Naive thymus-derived CD8-positive, alpha-beta T cell (primary cell): ENCODE measurements at regions not wholly inside any gene's neighbourhood (a gene's known extent, or its start where the extent isn't known, plus 50 kb on each side); places are given as distances from the start of the nearest gene placed in this dataset.

Experiments used
- ATAC-seq, 2 donors: fragments of 150-1000 bp; cut with Tn5 transposase in 1 of 2; sonication (Bioruptor Pico), chemical (Tn5 transposase) in 1 of 2; 1 replicate in 1 of 2; 2 replicates in 1 of 2; pipeline ENCODE4 v1.10.0; 2021; ENCODE audit warnings: mild to moderate bottlenecking in 2 of 2, moderate library complexity in 2 of 2
- POLR2A ChIA-PET: fragments of 350-600 bp; sonication (Branson Sonifier 250); formaldehyde crosslinking; loops from one replicate; lab custom pipeline; 2021; ENCODE audit warnings: antibody characterized with exemption; lab: Charles Lee
- DNase-seq, 10 donors: peaks; one replicate each; pipeline versions ENCODE4 v3.0.0 to v3.0.0-alpha.2; 2020 to 2022
- H3K27ac Mint-ChIP-seq, 10 donors: one replicate each; pipeline ENCODE4 v1.8.0; 2020 to 2022; ENCODE audit warnings: mild to moderate bottlenecking in 10 of 10, mixed read lengths in 10 of 10, moderate library complexity in 4 of 10, inconsistent platforms in 1 of 10
- H3K27me3 Mint-ChIP-seq, 5 donors: one replicate each; pipeline ENCODE4 v1.8.0; 2021 to 2022; ENCODE audit warnings: mixed read lengths in 5 of 5
- H3K36me3 Mint-ChIP-seq, 3 donors: one replicate each; pipeline ENCODE4 v1.8.0; 2020 to 2022; ENCODE audit warnings: mixed read lengths in 3 of 3, mild to moderate bottlenecking in 2 of 3, inconsistent platforms in 1 of 3
- H3K4me1 Mint-ChIP-seq, 4 donors: one replicate each; pipeline ENCODE4 v1.8.0; 2021 to 2022; ENCODE audit warnings: mixed read lengths in 4 of 4
- H3K4me3 Mint-ChIP-seq, 10 donors: one replicate each; pipeline ENCODE4 v1.8.0; 2020 to 2022; ENCODE audit warnings: mild to moderate bottlenecking in 10 of 10, mixed read lengths in 10 of 10, moderate library complexity in 6 of 10, inconsistent platforms in 1 of 10
- H3K9me3 Mint-ChIP-seq, 9 donors: one replicate each; pipeline ENCODE4 v1.8.0; 2020 to 2022; ENCODE audit warnings: mixed read lengths in 9 of 9, mild to moderate bottlenecking in 3 of 9, inconsistent platforms in 1 of 9, moderate library complexity in 1 of 9

- no peak overlapping the region for H3K27ac Mint-ChIP-seq
- ATAC-seq (no peak), DNase-seq (no peak)
- H3K27me3 Mint-ChIP-seq = peaks cover 0 to 8% (median 0%) of the 10 kb centered on the region in 5 donors
- no peaks in the 10 kb centered on the region for H3K4me1 Mint-ChIP-seq
- POLR2A ChIA-PET = no interaction called here
- peaks cover 0 to 14% (median 0%) of the 10 kb centered on the region in 9 donors for H3K9me3 Mint-ChIP-seq
- no peaks in the 10 kb centered on the region for H3K36me3 Mint-ChIP-seq
- no peak overlapping the region for H3K4me3 Mint-ChIP-seq
Measured at GRCh38 chr21:28086861-28087581, 905.7 kb downstream of the LTN1 start.

DNA sequence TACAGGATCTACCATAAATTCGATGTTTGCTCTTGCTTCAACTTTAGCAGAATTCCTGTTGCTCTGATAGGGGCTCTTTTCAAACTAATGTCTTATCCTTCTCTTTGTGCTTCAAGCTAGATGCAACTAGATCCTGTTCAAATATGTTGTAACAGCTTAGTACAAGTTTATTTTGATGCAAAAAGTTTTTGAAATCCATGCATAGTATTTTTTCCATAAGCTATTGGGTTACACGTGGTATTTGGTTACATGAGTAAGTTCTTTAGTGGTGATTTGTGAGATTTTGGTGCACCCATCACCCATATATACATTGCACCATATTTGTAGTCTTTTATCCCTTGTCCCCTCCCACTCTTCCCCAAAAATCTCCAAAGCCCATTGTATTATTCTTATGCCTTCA, 907.7 kb downstream of the LTN1 start:
- no peak overlapping the region for H3K27ac Mint-ChIP-seq
- peaks cover 0 to 8% (median 0%) of the 10 kb centered on the region in 5 donors for H3K27me3 Mint-ChIP-seq
- no peak for DNase-seq
- H3K4me1 Mint-ChIP-seq = no peaks in the 10 kb centered on the region
- H3K4me3 Mint-ChIP-seq = no peak overlapping the region
- no peak for ATAC-seq
- POLR2A ChIA-PET = no interaction called here
- H3K9me3 Mint-ChIP-seq = peaks cover 0 to 14% (median 0%) of the 10 kb centered on the region in 9 donors
- no peaks in the 10 kb centered on the region for H3K36me3 Mint-ChIP-seq

- ATAC-seq = no peak
- no peak for DNase-seq
- no peak overlapping the region for H3K27ac Mint-ChIP-seq
- H3K36me3 Mint-ChIP-seq = no peaks in the 10 kb centered on the region
- H3K4me1 Mint-ChIP-seq = no peaks in the 10 kb centered on the region
- H3K9me3 Mint-ChIP-seq = peaks cover 0 to 14% (median 0%) of the 10 kb centered on the region in 9 donors
- POLR2A ChIA-PET = no interaction called here
- no peak overlapping the region for H3K4me3 Mint-ChIP-seq
- H3K27me3 Mint-ChIP-seq = no peaks in the 10 kb centered on the region
Measured at GRCh38 chr21:28083350-28083749, 909.3 kb downstream of the LTN1 start.

DNA sequence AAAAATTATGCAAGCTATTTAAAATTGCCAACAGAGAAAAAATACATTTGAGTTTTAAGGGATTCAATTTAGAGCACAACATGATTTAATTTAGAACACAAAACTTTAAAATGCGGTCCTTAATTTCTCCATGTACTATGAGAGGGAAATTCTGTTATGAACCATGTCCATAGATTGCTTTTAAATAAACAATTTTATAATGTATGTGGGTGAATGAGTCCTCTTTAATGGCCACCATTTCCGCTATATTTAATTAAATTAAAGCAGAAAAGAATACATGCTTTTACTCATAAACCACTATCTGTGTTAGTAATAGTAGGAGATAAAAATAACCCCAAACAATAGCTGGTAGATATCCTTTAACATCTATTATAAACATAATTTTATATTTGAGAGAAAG, 914.6 kb downstream of the LTN1 start:
- Mint-ChIP-seq H3K4me1 (no peaks in the 10 kb centered on the region), H3K4me3 (no peak overlapping the region), H3K36me3 (no peaks in the 10 kb centered on the region), H3K9me3 (peaks cover 0 to 11% (median 0%) of the 10 kb centered on the region in 9 donors), H3K27me3 (no peaks in the 10 kb centered on the region), H3K27ac (no peak overlapping the region)
- POLR2A ChIA-PET = no interaction called here
- DNase-seq = no peak
- no peak for ATAC-seq

DNA sequence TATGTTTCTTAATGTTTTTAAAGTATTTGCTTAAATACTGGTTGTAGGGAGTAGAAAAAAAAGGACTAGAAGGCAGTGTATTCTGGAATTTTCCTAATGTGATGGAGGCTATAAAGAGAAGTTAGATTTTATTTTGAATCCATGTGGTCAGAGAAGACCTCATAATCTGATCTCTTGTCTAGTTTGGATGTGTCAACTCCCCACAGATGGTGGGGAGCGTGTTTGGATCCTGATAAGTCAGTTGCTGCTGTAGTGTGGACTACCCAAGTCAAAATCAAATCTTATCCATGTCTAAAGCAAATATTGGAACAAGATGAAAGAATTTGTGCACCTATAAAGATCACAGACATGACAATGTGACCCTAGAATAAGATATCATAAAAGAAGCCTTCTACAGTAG, 918.0 kb downstream of the LTN1 start:
- H3K27me3 Mint-ChIP-seq = no peaks in the 10 kb centered on the region
- H3K9me3 Mint-ChIP-seq = peaks cover 0 to 11% (median 2%) of the 10 kb centered on the region in 9 donors
- no peaks in the 10 kb centered on the region for H3K36me3 Mint-ChIP-seq
- no peak overlapping the region for H3K4me3 Mint-ChIP-seq
- no peak for DNase-seq
- ATAC-seq = no peak
- no peaks in the 10 kb centered on the region for H3K4me1 Mint-ChIP-seq
- no peak overlapping the region for H3K27ac Mint-ChIP-seq
- POLR2A ChIA-PET = no interaction called here

DNA sequence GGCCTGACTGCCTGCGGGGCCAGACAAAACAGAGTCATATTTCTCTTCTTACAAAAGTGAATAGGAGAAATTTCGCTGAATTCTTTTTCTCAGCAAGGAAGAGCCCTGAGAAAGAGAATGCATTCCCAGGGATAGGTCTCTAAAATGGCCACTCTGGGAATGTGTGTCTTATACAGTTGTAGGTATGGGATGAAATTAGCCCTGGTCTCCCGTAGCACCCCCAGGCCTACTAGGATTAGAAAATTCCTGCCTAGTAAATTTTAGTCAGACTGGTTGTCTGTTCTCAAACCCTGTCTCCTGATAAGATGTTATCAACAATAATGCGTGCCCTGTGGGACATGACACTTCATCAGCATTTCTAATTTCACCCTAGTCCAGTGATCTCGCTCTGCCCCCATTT, 920.1 kb downstream of the LTN1 start:
- H3K4me1 Mint-ChIP-seq = no peaks in the 10 kb centered on the region
- no peaks in the 10 kb centered on the region for H3K36me3 Mint-ChIP-seq
- POLR2A ChIA-PET = no interaction called here
- H3K9me3 Mint-ChIP-seq = peaks cover 0 to 11% (median 2%) of the 10 kb centered on the region in 9 donors
- no peak overlapping the region for H3K27ac Mint-ChIP-seq
- no peaks in the 10 kb centered on the region for H3K27me3 Mint-ChIP-seq
- no peak for DNase-seq
- no peak overlapping the region for H3K4me3 Mint-ChIP-seq
- ATAC-seq = no peak

- peaks cover 0 to 5% (median 0%) of the 10 kb centered on the region in 5 donors for H3K27me3 Mint-ChIP-seq
- no peak overlapping the region for H3K27ac Mint-ChIP-seq
- H3K36me3 Mint-ChIP-seq = no peaks in the 10 kb centered on the region
- no peak for ATAC-seq
- peaks cover 0 to 8% (median 2%) of the 10 kb centered on the region in 9 donors for H3K9me3 Mint-ChIP-seq
- POLR2A ChIA-PET = no interaction called here
- DNase-seq = no peak
- no peak overlapping the region for H3K4me3 Mint-ChIP-seq
- peaks cover 0 to 11% (median 0%) of the 10 kb centered on the region in 4 donors for H3K4me1 Mint-ChIP-seq
Measured at GRCh38 chr21:28069450-28069923, 923.2 kb downstream of the LTN1 start.

DNA sequence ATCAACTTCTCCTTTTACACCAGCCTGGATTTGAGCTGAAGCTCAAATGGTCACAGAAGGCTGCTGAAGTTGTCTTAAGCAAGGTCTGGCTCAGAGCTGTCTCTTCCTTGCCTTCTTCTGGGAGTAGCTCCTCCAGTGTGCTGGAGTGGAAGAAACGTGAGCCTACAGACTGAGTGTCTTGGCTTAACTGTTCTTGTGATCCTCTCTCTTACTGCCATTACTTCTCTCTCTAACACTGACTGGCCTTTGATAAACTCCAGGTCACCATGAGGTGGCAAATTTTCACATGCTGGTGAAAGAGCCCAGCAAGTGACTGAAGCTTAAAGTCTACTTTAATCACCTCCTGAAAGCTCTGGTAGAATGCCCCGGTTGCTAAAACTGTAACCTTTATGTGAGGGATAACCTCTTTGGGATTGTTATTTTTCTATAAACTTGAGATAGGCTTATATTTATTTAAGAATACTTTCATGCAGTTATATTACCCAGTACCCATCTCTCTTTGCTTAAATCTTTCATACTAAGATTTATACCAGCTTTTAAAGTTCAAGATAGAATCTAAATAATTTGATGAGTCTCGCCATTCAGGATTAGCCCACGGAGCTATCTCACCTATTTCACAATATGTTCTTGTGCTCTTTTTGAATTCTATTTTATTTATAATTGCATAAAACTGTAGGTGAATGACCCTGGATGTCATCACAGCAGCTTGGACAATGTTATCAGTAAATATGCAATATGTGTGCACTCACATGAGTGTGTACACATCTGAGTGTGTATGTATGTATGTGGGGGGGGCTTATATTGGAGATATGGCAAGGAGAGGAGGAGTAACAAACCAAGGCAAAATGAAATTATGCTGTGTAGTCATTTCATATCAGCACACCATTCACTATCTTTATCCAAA, 924.0 kb downstream of the LTN1 start:
- Mint-ChIP-seq H3K4me1 (peaks cover 0 to 11% (median 0%) of the 10 kb centered on the region in 4 donors), H3K4me3 (no peak overlapping the region), H3K27me3 (peaks cover 0 to 5% (median 0%) of the 10 kb centered on the region in 5 donors), H3K9me3 (peaks cover 0 to 8% (median 2%) of the 10 kb centered on the region in 9 donors), H3K27ac (no peak overlapping the region), H3K36me3 (no peaks in the 10 kb centered on the region)
- DNase-seq = no peak
- ATAC-seq = no peak
- POLR2A ChIA-PET = no interaction called here

GRCh38 chr21:28066596-28067387, 925.9 kb downstream of the LTN1 start:
- Mint-ChIP-seq H3K4me3 (no peak overlapping the region), H3K36me3 (no peaks in the 10 kb centered on the region), H3K9me3 (peaks cover 0 to 3% (median 0%) of the 10 kb centered on the region in 9 donors), H3K4me1 (peaks cover 0 to 11% (median 0%) of the 10 kb centered on the region in 4 donors), H3K27me3 (peaks cover 0 to 5% (median 0%) of the 10 kb centered on the region in 5 donors), H3K27ac (no peak overlapping the region)
- DNase-seq (no peak), ATAC-seq (no peak)
- POLR2A ChIA-PET = no interaction called here

- no peak overlapping the region for H3K4me3 Mint-ChIP-seq
- H3K9me3 Mint-ChIP-seq = peaks cover 0 to 3% (median 0%) of the 10 kb centered on the region in 9 donors
- H3K27me3 Mint-ChIP-seq = peaks cover 0 to 5% (median 0%) of the 10 kb centered on the region in 5 donors
- H3K4me1 Mint-ChIP-seq = peaks cover 0 to 11% (median 0%) of the 10 kb centered on the region in 4 donors
- H3K36me3 Mint-ChIP-seq = no peaks in the 10 kb centered on the region
- no peak overlapping the region for H3K27ac Mint-ChIP-seq
- DNase-seq = no peak
- ATAC-seq = no peak
- POLR2A ChIA-PET = no interaction called here
Measured at GRCh38 chr21:28066076-28066475, 926.6 kb downstream of the LTN1 start.

DNA sequence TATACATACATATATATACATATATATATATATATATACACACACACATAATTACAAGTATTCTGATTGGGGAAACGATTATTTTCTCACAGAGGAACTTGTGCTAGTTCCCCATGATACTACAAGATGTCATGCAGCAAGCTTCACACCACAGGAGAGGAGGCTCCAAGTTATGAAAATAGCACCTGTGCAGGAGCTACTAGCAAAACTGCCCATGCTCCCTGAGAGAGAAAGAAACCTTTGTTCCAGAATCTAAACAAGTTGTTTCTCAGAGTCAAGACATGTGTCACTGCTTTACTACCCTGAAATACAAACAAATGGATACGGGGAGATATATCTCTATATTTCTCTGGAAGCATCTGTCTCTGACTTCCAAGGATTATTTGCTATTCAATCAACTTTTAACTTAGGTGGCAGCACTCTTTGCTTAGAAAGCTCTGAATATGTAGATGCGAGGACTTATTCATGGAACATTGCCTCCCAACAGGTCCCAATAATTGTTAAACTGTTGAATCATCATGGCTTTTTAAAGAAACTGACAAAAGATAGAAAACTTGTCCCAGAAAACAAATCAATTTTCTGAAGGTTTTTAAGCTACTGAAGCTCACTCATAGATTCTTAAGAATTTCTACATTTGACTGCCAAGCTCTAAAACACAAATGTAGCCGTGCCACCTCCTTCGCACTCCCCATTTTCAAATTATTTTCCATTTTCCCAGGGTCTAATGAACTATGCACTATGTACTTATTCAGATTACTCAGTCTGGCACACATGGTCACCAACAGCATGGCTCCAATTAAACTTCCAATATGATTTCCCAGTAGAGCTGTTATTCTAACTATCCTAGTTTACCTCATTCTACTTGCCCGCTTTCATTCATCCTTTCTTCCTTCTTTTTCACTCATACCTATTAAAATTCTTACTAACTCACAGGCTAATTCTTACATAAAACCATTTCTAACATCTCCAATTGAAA, 929.1 kb downstream of the LTN1 start:
- POLR2A ChIA-PET = no interaction called here
- no peak for ATAC-seq
- no peak overlapping the region for H3K4me3 Mint-ChIP-seq
- peaks cover 0 to 5% (median 0%) of the 10 kb centered on the region in 5 donors for H3K27me3 Mint-ChIP-seq
- peaks cover 0 to 11% (median 0%) of the 10 kb centered on the region in 4 donors for H3K4me1 Mint-ChIP-seq
- no peaks in the 10 kb centered on the region for H3K9me3 Mint-ChIP-seq
- DNase-seq = no peak
- H3K36me3 Mint-ChIP-seq = no peaks in the 10 kb centered on the region
- H3K27ac Mint-ChIP-seq = no peak overlapping the region
